ENCODE measurements at regions not wholly inside any gene's neighbourhood (a gene's known extent, or its start where the extent isn't known, plus 50 kb on each side); places are given as distances from the start of the nearest gene placed in this dataset.

- no peak overlapping the region for H3K4me3 ChIP-seq (ENCODE audit: low read depth, low read length)
- no peaks in the 10 kb centered on the region for H3K36me3 ChIP-seq
- H3K27me3 ChIP-seq (ENCODE audit: insufficient read depth, low read depth, severe bottlenecking), result no peaks in the 10 kb centered on the region
- TF ChIP-seq CTCF (IDR thresholded peaks at IDR 0.05; ENCODE audit: low read depth, low read length), result no peak
- no peaks in the 10 kb centered on the region for H3K9me3 ChIP-seq (ENCODE audit: severe bottlenecking)
- H3K27ac ChIP-seq, result no peak overlapping the region
- DNase-seq, result no peak
These were observed 347.5 kb upstream of the GALNT5 start for GRCh38 chr2:156909983-156910382.

GRCh38 chr2:156915332-156915731 lies 342.2 kb upstream of the GALNT5 start:
- TF ChIP-seq CTCF (IDR thresholded peaks at IDR 0.05; ENCODE audit: low read depth, low read length), result no peak
- no peak overlapping the region for H3K4me3 ChIP-seq (ENCODE audit: low read depth, low read length)
- no peaks in the 10 kb centered on the region for H3K27me3 ChIP-seq (ENCODE audit: insufficient read depth, low read depth, severe bottlenecking)
- DNase-seq, result no peak
- H3K36me3 ChIP-seq, result no peaks in the 10 kb centered on the region
- no peaks in the 10 kb centered on the region for H3K9me3 ChIP-seq (ENCODE audit: severe bottlenecking)
- H3K27ac ChIP-seq, result no peak overlapping the region

DNA sequence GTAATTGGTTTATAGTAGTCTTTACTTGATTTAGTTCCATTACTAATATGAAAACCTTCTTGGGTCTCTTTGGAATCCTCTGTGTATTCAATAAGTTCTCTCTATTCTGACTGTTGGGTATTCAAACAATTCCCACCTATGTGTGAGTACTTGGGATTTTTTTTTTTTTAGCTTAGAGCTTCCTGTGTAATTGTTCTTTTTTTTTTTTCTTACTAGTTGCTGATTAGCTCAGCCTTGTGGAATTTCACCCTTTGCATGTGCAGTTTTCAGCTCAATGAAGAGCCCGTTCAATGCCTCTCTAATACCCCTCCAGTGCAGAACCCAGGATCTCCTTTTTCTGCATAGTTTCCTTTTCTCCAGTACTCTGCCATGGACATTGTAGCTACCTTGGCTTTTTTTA lies 339.1 kb upstream of the GALNT5 start:
- no peak for DNase-seq
- no peak overlapping the region for H3K27ac ChIP-seq
- H3K9me3 ChIP-seq (ENCODE audit: severe bottlenecking), result no peaks in the 10 kb centered on the region
- no peak overlapping the region for H3K4me3 ChIP-seq (ENCODE audit: low read depth, low read length)
- H3K36me3 ChIP-seq, result no peaks in the 10 kb centered on the region
- no peaks in the 10 kb centered on the region for H3K27me3 ChIP-seq (ENCODE audit: insufficient read depth, low read depth, severe bottlenecking)
- TF ChIP-seq CTCF (IDR thresholded peaks at IDR 0.05; ENCODE audit: low read depth, low read length), result no peak

- Histone ChIP-seq H3K27me3 (ENCODE audit: insufficient read depth, low read depth, severe bottlenecking) (no peaks in the 10 kb centered on the region), H3K9me3 (ENCODE audit: severe bottlenecking) (no peaks in the 10 kb centered on the region), H3K4me3 (ENCODE audit: low read depth, low read length) (no peak overlapping the region), H3K36me3 (no peaks in the 10 kb centered on the region), H3K27ac (no peak overlapping the region)
- DNase-seq, result no peak
- no peak for TF ChIP-seq CTCF (IDR thresholded peaks at IDR 0.05; ENCODE audit: low read depth, low read length)
These were observed 327.1 kb upstream of the GALNT5 start for GRCh38 chr2:156930423-156930822.

DNA sequence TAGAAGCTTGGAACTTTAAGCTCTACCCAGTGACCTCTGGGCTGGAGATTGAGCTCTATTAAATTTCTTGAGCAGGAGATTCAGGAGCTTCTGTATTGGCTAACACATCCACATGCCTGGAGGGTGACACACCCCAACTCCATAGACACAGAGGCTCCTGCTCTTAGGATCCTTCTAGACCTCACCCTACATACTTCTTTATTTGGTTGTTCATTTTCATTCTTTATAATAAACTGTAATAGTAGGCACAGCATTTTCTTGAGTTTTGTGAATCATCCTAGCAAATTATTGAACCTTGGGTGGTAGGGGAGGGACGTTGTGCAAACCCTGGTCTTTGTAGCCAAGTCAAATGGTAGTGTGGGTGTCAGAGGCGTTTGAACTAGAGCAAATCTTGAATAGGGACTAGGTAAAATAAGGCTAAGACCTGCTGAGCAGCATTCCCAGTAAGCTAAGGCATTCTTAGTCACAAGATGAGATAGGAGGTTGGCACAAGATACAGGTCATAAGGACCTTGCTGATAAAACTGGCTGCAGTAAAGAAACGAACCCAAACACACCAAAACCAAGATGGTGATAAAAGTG lies 323.8 kb upstream of the GALNT5 start:
- no peak overlapping the region for H3K4me3 ChIP-seq (ENCODE audit: low read depth, low read length)
- no peaks in the 10 kb centered on the region for H3K9me3 ChIP-seq (ENCODE audit: severe bottlenecking)
- no peaks in the 10 kb centered on the region for H3K27me3 ChIP-seq (ENCODE audit: insufficient read depth, low read depth, severe bottlenecking)
- TF ChIP-seq CTCF (IDR thresholded peaks at IDR 0.05; ENCODE audit: low read depth, low read length), result no peak
- no peaks in the 10 kb centered on the region for H3K36me3 ChIP-seq
- H3K27ac ChIP-seq, result no peak overlapping the region
- DNase-seq, result no peak

- no peak for DNase-seq
- no peak overlapping the region for H3K4me3 ChIP-seq (ENCODE audit: low read depth, low read length)
- TF ChIP-seq CTCF (IDR thresholded peaks at IDR 0.05; ENCODE audit: low read depth, low read length), result no peak
- no peaks in the 10 kb centered on the region for H3K9me3 ChIP-seq (ENCODE audit: severe bottlenecking)
- no peaks in the 10 kb centered on the region for H3K27me3 ChIP-seq (ENCODE audit: insufficient read depth, low read depth, severe bottlenecking)
- H3K36me3 ChIP-seq, result no peaks in the 10 kb centered on the region
- H3K27ac ChIP-seq, result no peak overlapping the region
These were observed 321.9 kb upstream of the GALNT5 start for GRCh38 chr2:156935616-156936015.
